Dendritic cell treated with granulocyte-macrophage colony-stimulating factor and Interleukin-4, amounts not matched to agents 40 ng/mL and 50 ng/mL, for 4 days (primary cell): ENCODE measurements at regions not wholly inside any gene's neighbourhood (a gene's known extent, or its start where the extent isn't known, plus 50 kb on each side); places are given as distances from the start of the nearest gene placed in this dataset.

Experiments used
- H3K27ac Mint-ChIP-seq: one replicate; pipeline ENCODE4 v1.8.0; 2022; ENCODE audit warnings: mild to moderate bottlenecking, mixed read lengths
- H3K27me3 Mint-ChIP-seq: one replicate; pipeline ENCODE4 v1.8.0; 2022; ENCODE audit warnings: mild to moderate bottlenecking, mixed read lengths
- H3K36me3 Mint-ChIP-seq: one replicate; pipeline ENCODE4 v1.8.0; 2022; ENCODE audit warnings: low read depth, mixed read lengths
- H3K4me1 Mint-ChIP-seq: one replicate; pipeline ENCODE4 v1.8.0; 2022; ENCODE audit warnings: low read depth, mixed read lengths
- H3K4me3 Mint-ChIP-seq: one replicate; pipeline ENCODE4 v1.8.0; 2022; ENCODE audit warnings: mild to moderate bottlenecking, moderate library complexity, mixed read lengths
- H3K9me3 Mint-ChIP-seq: one replicate; pipeline ENCODE4 v1.8.0; 2022; ENCODE audit warnings: mixed read lengths
- intact Hi-C: fragments of 100-400 bp; cut with micrococcal nuclease; formaldehyde crosslinking; loops from one replicate; pipeline ENCODE4 v1.15.0; 2022

- H3K27me3 Mint-ChIP-seq: peaks cover 2% of the 10 kb centered on the region
- intact Hi-C loops: loop anchor here (5.0 kb wide), 1 partner anchor 83 kb away; the partner anchor contains the start of gene E2F3
- H3K27ac Mint-ChIP-seq: peak overlapping the region; percentile 86
- H3K9me3 Mint-ChIP-seq: no peaks in the 10 kb centered on the region
- no peaks in the 10 kb centered on the region for H3K36me3 Mint-ChIP-seq
- peak overlapping the region; percentile 46 for H3K4me3 Mint-ChIP-seq
- peaks cover 29% of the 10 kb centered on the region for H3K4me1 Mint-ChIP-seq
These were observed 81.9 kb upstream of the E2F3 start for GRCh38 chr6:20319520-20320357.

GRCh38 chr6:20325641-20326421 lies 75.8 kb upstream of the E2F3 start:
- Mint-ChIP-seq H3K9me3 (no peaks in the 10 kb centered on the region), H3K27me3 (peaks cover 7% of the 10 kb centered on the region), H3K27ac (no peak overlapping the region), H3K4me3 (no peak overlapping the region), H3K36me3 (no peaks in the 10 kb centered on the region), H3K4me1 (peaks cover 10% of the 10 kb centered on the region)
- intact Hi-C loops: no loop called here

- intact Hi-C loops: no loop called here
- Mint-ChIP-seq H3K36me3 (no peaks in the 10 kb centered on the region), H3K27ac (no peak overlapping the region)
These were observed 75.3 kb upstream of the E2F3 start for GRCh38 chr6:20326422-20326728.

GRCh38 chr6:20327141-20327540 lies 74.5 kb upstream of the E2F3 start:
- H3K4me1 Mint-ChIP-seq: peaks cover 6% of the 10 kb centered on the region
- H3K36me3 Mint-ChIP-seq: no peaks in the 10 kb centered on the region
- H3K27me3 Mint-ChIP-seq: peaks cover 7% of the 10 kb centered on the region
- intact Hi-C loops: no loop called here
- H3K4me3 Mint-ChIP-seq: no peak overlapping the region
- peak overlapping the region; percentile 7 for H3K27ac Mint-ChIP-seq
- no peaks in the 10 kb centered on the region for H3K9me3 Mint-ChIP-seq

More at GRCh38 chr6:20326422-20326728, 75.3 kb upstream of the E2F3 start:
- H3K4me3 Mint-ChIP-seq: no peak overlapping the region
- H3K4me1 Mint-ChIP-seq: peaks cover 6% of the 10 kb centered on the region
- peaks cover 5% of the 10 kb centered on the region for H3K27me3 Mint-ChIP-seq
- H3K9me3 Mint-ChIP-seq: no peaks in the 10 kb centered on the region

- Mint-ChIP-seq H3K4me3 (no peak overlapping the region), H3K36me3 (no peaks in the 10 kb centered on the region), H3K9me3 (no peaks in the 10 kb centered on the region), H3K4me1 (peaks cover 6% of the 10 kb centered on the region), H3K27me3 (peaks cover 13% of the 10 kb centered on the region), H3K27ac (peak overlapping the region; percentile 11)
- intact Hi-C loops: no loop called here
These were observed 73.3 kb upstream of the E2F3 start for GRCh38 chr6:20328266-20328923.

- Mint-ChIP-seq H3K27ac (peak overlapping the region; percentile 11), H3K9me3 (no peaks in the 10 kb centered on the region), H3K4me1 (peaks cover 6% of the 10 kb centered on the region), H3K36me3 (no peaks in the 10 kb centered on the region), H3K4me3 (no peak overlapping the region), H3K27me3 (peaks cover 13% of the 10 kb centered on the region)
- intact Hi-C loops: no loop called here
These were observed 72.8 kb upstream of the E2F3 start for GRCh38 chr6:20328924-20329300.

- H3K36me3 Mint-ChIP-seq: no peaks in the 10 kb centered on the region
- H3K27me3 Mint-ChIP-seq: peaks cover 13% of the 10 kb centered on the region
- H3K27ac Mint-ChIP-seq: no peak overlapping the region
- intact Hi-C loops: no loop called here
- H3K4me3 Mint-ChIP-seq: no peak overlapping the region
- no peaks in the 10 kb centered on the region for H3K9me3 Mint-ChIP-seq
- H3K4me1 Mint-ChIP-seq: peaks cover 2% of the 10 kb centered on the region
These were observed 70.6 kb upstream of the E2F3 start for GRCh38 chr6:20331042-20331441.

GRCh38 chr6:20331625-20332024 lies 70.1 kb upstream of the E2F3 start:
- Mint-ChIP-seq H3K4me3 (no peak overlapping the region), H3K27ac (no peak overlapping the region), H3K27me3 (peaks cover 13% of the 10 kb centered on the region), H3K36me3 (no peaks in the 10 kb centered on the region), H3K9me3 (no peaks in the 10 kb centered on the region), H3K4me1 (peaks cover 6% of the 10 kb centered on the region)
- intact Hi-C loops: no loop called here

- peaks cover 13% of the 10 kb centered on the region for H3K27me3 Mint-ChIP-seq
- H3K27ac Mint-ChIP-seq: no peak overlapping the region
- no peaks in the 10 kb centered on the region for H3K9me3 Mint-ChIP-seq
These were observed 69.2 kb upstream of the E2F3 start for GRCh38 chr6:20332441-20333006.

GRCh38 chr6:20333721-20334269 lies 67.9 kb upstream of the E2F3 start:
- intact Hi-C loops: no loop called here
- H3K9me3 Mint-ChIP-seq: no peaks in the 10 kb centered on the region
- no peak overlapping the region for H3K4me3 Mint-ChIP-seq
- H3K36me3 Mint-ChIP-seq: no peaks in the 10 kb centered on the region
- H3K4me1 Mint-ChIP-seq: peaks cover 6% of the 10 kb centered on the region
- no peak overlapping the region for H3K27ac Mint-ChIP-seq
- peaks cover 10% of the 10 kb centered on the region for H3K27me3 Mint-ChIP-seq

More at GRCh38 chr6:20332441-20333006, 69.2 kb upstream of the E2F3 start:
- intact Hi-C loops: no loop called here
- no peaks in the 10 kb centered on the region for H3K36me3 Mint-ChIP-seq
- peaks cover 6% of the 10 kb centered on the region for H3K4me1 Mint-ChIP-seq
- H3K4me3 Mint-ChIP-seq: no peak overlapping the region

- H3K27me3 Mint-ChIP-seq: peaks cover 8% of the 10 kb centered on the region
- no peaks in the 10 kb centered on the region for H3K9me3 Mint-ChIP-seq
- no peak overlapping the region for H3K4me3 Mint-ChIP-seq
- peaks cover 6% of the 10 kb centered on the region for H3K4me1 Mint-ChIP-seq
- intact Hi-C loops: no loop called here
- no peak overlapping the region for H3K27ac Mint-ChIP-seq
- no peaks in the 10 kb centered on the region for H3K36me3 Mint-ChIP-seq
These were observed 67.3 kb upstream of the E2F3 start for GRCh38 chr6:20334334-20334733.

GRCh38 chr6:20334962-20335361 lies 66.7 kb upstream of the E2F3 start:
- H3K4me1 Mint-ChIP-seq: peaks cover 6% of the 10 kb centered on the region
- H3K27ac Mint-ChIP-seq: no peak overlapping the region

GRCh38 chr6:20335872-20336271 lies 65.8 kb upstream of the E2F3 start:
- intact Hi-C loops: no loop called here
- Mint-ChIP-seq H3K4me3 (no peak overlapping the region), H3K36me3 (no peaks in the 10 kb centered on the region), H3K27ac (no peak overlapping the region), H3K4me1 (peaks cover 6% of the 10 kb centered on the region), H3K9me3 (no peaks in the 10 kb centered on the region), H3K27me3 (peaks cover 8% of the 10 kb centered on the region)

More at GRCh38 chr6:20334962-20335361, 66.7 kb upstream of the E2F3 start:
- intact Hi-C loops: no loop called here
- no peaks in the 10 kb centered on the region for H3K9me3 Mint-ChIP-seq
- H3K4me3 Mint-ChIP-seq: no peak overlapping the region
- peaks cover 8% of the 10 kb centered on the region for H3K27me3 Mint-ChIP-seq
- H3K36me3 Mint-ChIP-seq: no peaks in the 10 kb centered on the region
